Mucosa of descending colon (tissue), 3 donors: ENCODE measurements at regions not wholly inside any gene's neighbourhood (a gene's known extent, or its start where the extent isn't known, plus 50 kb on each side); places are given as distances from the start of the nearest gene placed in this dataset.
"Not testable (repeated sequence)": the region's sequence is repeated elsewhere in the genome, so short reads cannot be mapped to it uniquely, and the experiment has no call there.

Experiments
- ATAC-seq: fragments of 200-7000 bp; cut with Tn5 transposase; one replicate; pipeline ENCODE4 v1.9.1; 2020; ENCODE audit warnings: mild to moderate bottlenecking, moderate library complexity
- DNase-seq, 3 donors: peaks; one replicate each; pipeline ENCODE4 v3.0.0-alpha.2; 2020
- H3K36me3 ChIP-seq: fragments of 200-600 bp; one replicate; pipeline ENCODE4 v1.8.0; 2021; ENCODE audit warnings: low read depth, mild to moderate bottlenecking
- H3K4me1 ChIP-seq: fragments of 200-600 bp; one replicate; pipeline ENCODE4 v1.8.0; 2021; ENCODE audit warnings: low read depth, mild to moderate bottlenecking
- H3K4me3 ChIP-seq: fragments of 200-600 bp; one replicate; pipeline ENCODE4 v1.8.0; 2021; ENCODE audit warnings: mild to moderate bottlenecking
- H3K9me3 ChIP-seq: fragments of 200-600 bp; one replicate; pipeline ENCODE4 v1.8.0; 2021; ENCODE audit warnings: mild to moderate bottlenecking
- CTCF ChIP-seq: fragments of 200-600 bp; IDR thresholded peaks from one replicate; pipeline ENCODE4 v1.8.0; 2022; ENCODE audit warnings: antibody characterized with exemption, mild to moderate bottlenecking
- intact Hi-C, 2 donors: fragments of 100-400 bp; cut with DNase I in 1 of 2; cut with micrococcal nuclease in 1 of 2; formaldehyde crosslinking; loops; one replicate each; pipeline versions ENCODE4 v1.11.0 to v1.11.1; 2022; cut with DNase I, micrococcal nuclease
- donor health status: DM: no; HTN: no; CAD: no; lungs with moderate emphysema.
- donor health status: DM: no; HTN: no; CAD: no.
- donor health status: DM: no; HTN: yes; CAD: no.

GRCh38 chr4:66555301-66555700 is 885.0 kb upstream of the EPHA5 start:
- intact Hi-C loops: no loop called here
- no peak for TF ChIP-seq CTCF
- Histone ChIP-seq H3K36me3 (no peaks in the 10 kb centered on the region), H3K9me3 (no peaks in the 10 kb centered on the region), H3K4me1 (no peaks in the 10 kb centered on the region), H3K4me3 (no peak overlapping the region)
- ATAC-seq (no peak), DNase-seq (no peak)

- no peak overlapping the region for H3K4me3 ChIP-seq
- no peaks in the 10 kb centered on the region for H3K36me3 ChIP-seq
- ATAC-seq (no peak), DNase-seq (no peak)
- H3K4me1 ChIP-seq: no peaks in the 10 kb centered on the region
- H3K9me3 ChIP-seq: no peaks in the 10 kb centered on the region
- intact Hi-C loops: no loop called here
- no peak for TF ChIP-seq CTCF
Observed at GRCh38 chr4:66554826-66555225, 884.5 kb upstream of the EPHA5 start.

- H3K4me1 ChIP-seq, intact Hi-C loops, H3K4me3 ChIP-seq, DNase-seq, H3K36me3 ChIP-seq, ATAC-seq: not testable (repeated sequence)
- H3K9me3 ChIP-seq: peaks cover 13% of the 10 kb centered on the region
Observed at GRCh38 chr4:66545301-66545700, 875.0 kb upstream of the EPHA5 start.

- peaks cover 13% of the 10 kb centered on the region for H3K9me3 ChIP-seq
- no peaks in the 10 kb centered on the region for H3K4me1 ChIP-seq
- no peak overlapping the region for H3K4me3 ChIP-seq
- intact Hi-C loops: no loop called here
- TF ChIP-seq CTCF: no peak
- H3K36me3 ChIP-seq: no peaks in the 10 kb centered on the region
- no peak for DNase-seq
- ATAC-seq: no peak
Observed at GRCh38 chr4:66544281-66544680, 874.0 kb upstream of the EPHA5 start.

- Histone ChIP-seq H3K9me3 (peaks cover 8% of the 10 kb centered on the region), H3K4me1 (no peaks in the 10 kb centered on the region), H3K36me3 (no peaks in the 10 kb centered on the region), H3K4me3 (no peak overlapping the region)
- ATAC-seq (no peak), DNase-seq (no peak)
- intact Hi-C loops: no loop called here
- TF ChIP-seq CTCF: no peak
Observed at GRCh38 chr4:66539745-66540144, 869.5 kb upstream of the EPHA5 start.

GRCh38 chr4:66524781-66525180 is 854.5 kb upstream of the EPHA5 start:
- Histone ChIP-seq H3K36me3 (no peaks in the 10 kb centered on the region), H3K4me3 (no peak overlapping the region), H3K4me1 (no peaks in the 10 kb centered on the region), H3K9me3 (peaks cover 4% of the 10 kb centered on the region)
- intact Hi-C loops: no loop called here
- DNase-seq (no peak), ATAC-seq (no peak)
- TF ChIP-seq CTCF: no peak
